Lower leg skin (tissue), 3 donors: ENCODE measurements at regions not wholly inside any gene's neighbourhood (a gene's known extent, or its start where the extent isn't known, plus 50 kb on each side); places are given as distances from the start of the nearest gene placed in this dataset.

Experiments
- CTCF ChIP-seq, 3 donors: fragments of 450-650 bp; IDR thresholded peaks; one replicate each; pipeline ENCODE4 v1.5.1; 2016; ENCODE audit warnings: antibody characterized with exemption in 3 of 3, mild to moderate bottlenecking in 3 of 3, moderate library complexity in 2 of 3
- POLR2A ChIP-seq, 2 donors: fragments of 450-650 bp; IDR thresholded peaks; one replicate each; pipeline ENCODE4 v1.6.1; 2016 to 2017; ENCODE audit warnings: antibody characterized with exemption in 2 of 2, mild to moderate bottlenecking in 1 of 2, moderate library complexity in 1 of 2

- TF ChIP-seq CTCF (IDR thresholded peaks at IDR 0.05) (no peak), POLR2A (IDR thresholded peaks at IDR 0.05) (no peak)
Measured at GRCh38 chr4:114479595-114479994, 119.0 kb upstream of the UGT8 start.
